HepG2 (cell line): ENCODE measurements at regions not wholly inside any gene's neighbourhood (a gene's known extent, or its start where the extent isn't known, plus 50 kb on each side); places are given as distances from the start of the nearest gene placed in this dataset.

Experiments
- CTCF ChIP-seq: sonication (generic); formaldehyde crosslinking; IDR thresholded peaks from 2 replicates; pipeline ENCODE4 v1.5.0; 2020; ENCODE audit warnings: mild to moderate bottlenecking, missing genetic modification reagents, moderate library complexity
- EZH2 ChIP-seq: conservative IDR thresholded peaks from 2 replicates; pipeline ENCODE4 v1.6.1; 2012; ENCODE audit warnings: mild to moderate bottlenecking, low read depth, low read length, moderate library complexity
- HNRNPH1 ChIP-seq: fragments of 200-400 bp; formaldehyde crosslinking; optimal IDR thresholded peaks from 2 replicates; pipeline ENCODE3; 2017; ENCODE audit warnings: mild to moderate bottlenecking, low read depth, low read length
- HOXA3 ChIP-seq: sonication (generic); formaldehyde crosslinking; IDR thresholded peaks from 2 replicates; pipeline ENCODE4 v1.5.0; 2020; ENCODE audit warnings: missing genetic modification reagents
- NFE2L2 ChIP-seq: fragments of 150-350 bp; IDR thresholded peaks from 2 replicates; pipeline ENCODE4 v1.6.1; 2014; ENCODE audit warnings: low read length
- NR2F6 ChIP-seq, 2 experiments: IDR thresholded peaks; 2 replicates each; pipeline ENCODE4 v1.6.1; 2016; ENCODE audit warnings: antibody characterized with exemption in 1 of 2, mild to moderate bottlenecking in 1 of 2
- POLR2A ChIP-seq, 2 experiments: IDR thresholded peaks; 2 replicates each; pipeline ENCODE4 v1.6.1; 2011; ENCODE audit warnings: low read depth in 2 of 2, low read length in 2 of 2, mild to moderate bottlenecking in 1 of 2, moderate library complexity in 1 of 2; ENCODE audit not compliant: insufficient read depth in 1 of 2
- SIN3A ChIP-seq: IDR thresholded peaks from 2 replicates; pipeline ENCODE4 v1.6.1; 2011; ENCODE audit warnings: low read depth, mild to moderate bottlenecking, control low read depth, low read length, borderline replicate concordance
- SPEN ChIP-seq: sonication (generic); formaldehyde crosslinking; IDR thresholded peaks from 2 replicates; pipeline ENCODE4 v1.5.1; 2020; ENCODE audit warnings: low read depth, mild to moderate bottlenecking, missing genetic modification reagents
- STAG1 ChIP-seq: sonication (generic); formaldehyde crosslinking; IDR thresholded peaks from 2 replicates; pipeline ENCODE4 v1.4.0; 2020; ENCODE audit warnings: missing genetic modification reagents
- ZBTB33 ChIP-seq: sonication (generic); formaldehyde crosslinking; IDR thresholded peaks from 2 replicates; pipeline ENCODE4 v1.4.0; 2020; ENCODE audit warnings: missing genetic modification reagents
- ZEB1 ChIP-seq: IDR thresholded peaks from 2 replicates; pipeline ENCODE4 v1.6.1; 2012; ENCODE audit warnings: mild to moderate bottlenecking, low read depth, inconsistent platforms; ENCODE audit not compliant: insufficient replicate concordance
- ZKSCAN1 ChIP-seq: fragments of 150-350 bp; IDR thresholded peaks from 2 replicates; pipeline ENCODE4 v1.6.1; 2014; ENCODE audit warnings: low read length
- ZNF83 ChIP-seq: sonication (generic); formaldehyde crosslinking; IDR thresholded peaks from 2 replicates; pipeline ENCODE4 v1.4.0; 2020; ENCODE audit warnings: missing genetic modification reagents, mild to moderate bottlenecking, borderline replicate concordance

- TF ChIP-seq ZKSCAN1 (no peak), HNRNPH1 (no peak), ZNF83 (CRISPR knock-in tag) (no peak), POLR2A (IDR thresholded peaks at IDR 0.05; ENCODE audit: insufficient read depth in 1 of 2, low read depth in 2 of 2, low read length in 2 of 2) (no peak), CTCF (CRISPR knock-in tag) (no peak), HOXA3 (CRISPR knock-in tag) (no peak), ZEB1 (no peak), ZBTB33 (CRISPR knock-in tag) (no peak), EZH2 (no peak), SPEN (CRISPR knock-in tag) (no peak), STAG1 (CRISPR knock-in tag) (no peak), SIN3A (no peak), NR2F6 (IDR thresholded peaks at IDR 0.05) (no peak), NR2F6 (CRISPR knock-in tag; IDR thresholded peaks at IDR 0.05) (no peak), NFE2L2 (no peak)
Observed at GRCh38 chrX:499870-500364, 113.2 kb upstream of the PPP2R3B start.
